ENCODE measurements at regions not wholly inside any gene's neighbourhood (a gene's known extent, or its start where the extent isn't known, plus 50 kb on each side); places are given as distances from the start of the nearest gene placed in this dataset.

- no peak for DNase-seq (ENCODE audit: low read depth in 1 of 2, low spot score in 1 of 2)
- TF ChIP-seq GABPA (IDR thresholded peaks at IDR 0.05; ENCODE audit: low read depth) (no peak), POLR2AphosphoS5 (IDR thresholded peaks at IDR 0.05; ENCODE audit: low read depth) (no peak), REST (IDR thresholded peaks at IDR 0.05; ENCODE audit: insufficient replicate concordance, low read depth) (no peak), CTCF (IDR thresholded peaks at IDR 0.05; ENCODE audit: insufficient read depth, low read length) (no peak), SPI1 (IDR thresholded peaks at IDR 0.05; ENCODE audit: borderline replicate concordance, low read depth) (no peak)
- H3K27me3 ChIP-seq (ENCODE audit: insufficient read depth, poor library complexity, severe bottlenecking): no peaks in the 10 kb centered on the region
- no peak overlapping the region for H3K4me3 ChIP-seq (replicated peaks; ENCODE audit: insufficient read depth, low read length)
- no peak overlapping the region for H3K27ac ChIP-seq (replicated peaks)
Measured at GRCh38 chr4:177512646-177513045, 70.4 kb upstream of the AGA start.

- Histone ChIP-seq H3K4me3 (replicated peaks; ENCODE audit: insufficient read depth, low read length) (no peak overlapping the region), H3K27me3 (ENCODE audit: insufficient read depth, poor library complexity, severe bottlenecking) (peaks cover 2% of the 10 kb centered on the region), H3K27ac (replicated peaks) (no peak overlapping the region)
- DNase-seq (ENCODE audit: low read depth in 1 of 2, low spot score in 1 of 2): no peak
- TF ChIP-seq GABPA (IDR thresholded peaks at IDR 0.05; ENCODE audit: low read depth): no peak
- no peak for TF ChIP-seq SPI1 (IDR thresholded peaks at IDR 0.05; ENCODE audit: borderline replicate concordance, low read depth)
- TF ChIP-seq POLR2AphosphoS5 (IDR thresholded peaks at IDR 0.05; ENCODE audit: low read depth): no peak
- TF ChIP-seq CTCF (IDR thresholded peaks at IDR 0.05; ENCODE audit: insufficient read depth, low read length): no peak
- no peak for TF ChIP-seq REST (IDR thresholded peaks at IDR 0.05; ENCODE audit: insufficient replicate concordance, low read depth)
Measured at GRCh38 chr4:177517862-177518261, 75.6 kb upstream of the AGA start.

- Histone ChIP-seq H3K27me3 (ENCODE audit: insufficient read depth, poor library complexity, severe bottlenecking) (peaks cover 2% of the 10 kb centered on the region), H3K4me3 (replicated peaks; ENCODE audit: insufficient read depth, low read length) (no peak overlapping the region), H3K27ac (replicated peaks) (no peak overlapping the region)
- DNase-seq (ENCODE audit: low read depth in 1 of 2, low spot score in 1 of 2): no peak
- TF ChIP-seq POLR2AphosphoS5 (IDR thresholded peaks at IDR 0.05; ENCODE audit: low read depth): no peak
- no peak for TF ChIP-seq REST (IDR thresholded peaks at IDR 0.05; ENCODE audit: insufficient replicate concordance, low read depth)
- no peak for TF ChIP-seq SPI1 (IDR thresholded peaks at IDR 0.05; ENCODE audit: borderline replicate concordance, low read depth)
- TF ChIP-seq GABPA (IDR thresholded peaks at IDR 0.05; ENCODE audit: low read depth): no peak
- no peak for TF ChIP-seq CTCF (IDR thresholded peaks at IDR 0.05; ENCODE audit: insufficient read depth, low read length)
Measured at GRCh38 chr4:177519481-177520260, 77.4 kb upstream of the AGA start.

Measured in HL-60 (cell line).